Activated gamma-delta T cell (primary cell): ENCODE measurements at regions not wholly inside any gene's neighbourhood (a gene's known extent, or its start where the extent isn't known, plus 50 kb on each side); places are given as distances from the start of the nearest gene placed in this dataset.
"Not testable (repeated sequence)": the region's sequence is repeated elsewhere in the genome, so short reads cannot be mapped to it uniquely, and the experiment has no call there.

Experiments
- DNase-seq: peaks from one replicate; lab custom pipeline; 2025; lab: John Stamatoyannopoulos, UW

DNA sequence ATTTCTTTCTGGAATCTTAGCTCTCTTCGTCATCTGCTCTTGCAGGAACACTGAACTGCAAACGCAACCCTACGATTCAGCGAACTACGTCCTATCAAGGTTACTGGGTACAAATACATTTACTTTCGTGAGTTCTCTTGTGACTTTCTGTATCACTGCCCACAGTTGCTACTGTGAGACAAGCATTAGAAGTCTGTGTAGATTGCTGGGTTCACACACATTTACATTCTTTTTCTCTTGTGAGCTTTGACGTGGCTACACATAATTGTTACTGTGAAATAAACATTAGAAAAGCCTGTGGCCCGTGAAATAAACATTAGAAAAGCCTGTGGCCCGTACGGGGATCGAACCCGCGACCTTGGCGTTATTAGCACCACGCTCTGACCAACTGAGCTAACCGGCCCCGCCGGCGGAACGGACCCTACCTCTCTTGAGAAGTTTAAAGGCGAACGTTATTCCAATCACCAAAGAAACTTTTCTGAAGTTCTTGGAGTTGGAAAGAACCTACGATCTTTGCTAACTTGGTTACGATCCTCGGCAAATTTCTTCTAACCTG is 61.2 kb upstream of the ZNF322 start:
- DNase-seq = not testable (repeated sequence)

DNA sequence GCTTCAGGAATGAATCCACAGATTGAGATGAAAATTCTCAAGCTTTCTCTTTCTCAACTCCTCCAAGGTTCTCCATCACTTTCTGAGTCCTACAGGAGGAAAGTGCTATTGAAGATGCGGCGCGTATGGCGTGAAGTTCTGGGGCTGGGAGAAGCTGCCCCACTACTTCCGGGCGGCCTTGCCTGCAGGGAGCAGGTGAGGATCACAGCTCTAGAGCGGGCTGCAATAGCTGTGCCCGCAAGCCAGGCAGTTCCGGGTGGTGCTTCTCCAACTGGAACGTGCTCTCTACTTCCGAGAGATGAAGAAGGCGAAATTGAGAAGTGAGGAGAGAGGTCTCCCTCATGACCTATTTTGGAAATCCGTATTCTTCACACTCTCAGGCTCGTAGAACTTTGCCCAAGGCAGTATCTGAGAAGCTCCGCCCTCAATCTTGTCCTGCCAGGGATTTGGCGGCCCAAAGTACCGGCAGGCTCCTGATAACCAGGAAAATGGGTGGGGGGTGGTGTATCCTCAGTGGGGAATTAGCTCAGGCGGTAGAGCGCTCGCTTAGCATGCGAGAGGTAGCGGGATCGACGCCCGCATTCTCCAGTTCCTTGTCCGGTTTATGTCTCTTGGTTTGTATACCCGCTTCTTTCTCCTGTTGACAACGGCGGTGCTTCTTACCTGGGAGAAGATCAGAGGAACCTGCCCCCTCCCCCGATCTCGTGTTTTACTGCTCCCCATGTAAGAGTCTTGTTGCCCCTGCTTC is 70.6 kb upstream of the ZNF322 start:
- not testable (repeated sequence) for DNase-seq

DNA sequence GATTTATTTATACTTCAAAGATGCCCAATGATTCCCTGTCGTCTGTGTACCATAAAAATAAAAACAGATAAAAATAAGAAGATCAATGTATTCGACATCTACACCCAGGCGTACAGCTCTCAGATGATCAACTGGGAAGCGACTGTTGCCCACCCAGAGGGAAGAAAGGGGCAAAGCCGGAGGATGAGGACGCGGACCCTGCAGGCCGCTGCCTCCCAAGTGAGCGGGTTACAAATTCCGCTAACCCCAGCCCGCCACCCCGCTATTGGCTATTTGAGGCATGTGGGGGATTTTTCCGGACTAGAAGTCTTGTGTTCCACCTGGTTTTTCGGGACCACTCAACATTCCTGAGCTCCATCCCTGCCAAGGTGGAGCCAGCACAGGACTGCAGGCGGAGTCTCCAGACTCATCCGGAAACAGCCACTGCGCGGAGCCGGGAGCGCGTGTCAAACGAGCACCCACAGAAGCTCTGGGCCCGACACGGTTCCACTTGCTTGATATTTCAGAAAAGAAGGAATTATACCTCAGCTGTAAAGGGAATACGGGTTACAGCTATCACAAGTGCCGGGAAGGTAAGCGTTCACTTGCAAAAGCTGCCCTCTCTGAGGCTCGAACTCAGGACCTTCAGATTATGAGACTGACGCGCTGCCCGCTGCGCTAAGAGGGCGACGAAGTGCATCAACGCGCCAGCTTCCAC is 75.4 kb upstream of the ZNF322 start:
- DNase-seq = not testable (repeated sequence)

DNA sequence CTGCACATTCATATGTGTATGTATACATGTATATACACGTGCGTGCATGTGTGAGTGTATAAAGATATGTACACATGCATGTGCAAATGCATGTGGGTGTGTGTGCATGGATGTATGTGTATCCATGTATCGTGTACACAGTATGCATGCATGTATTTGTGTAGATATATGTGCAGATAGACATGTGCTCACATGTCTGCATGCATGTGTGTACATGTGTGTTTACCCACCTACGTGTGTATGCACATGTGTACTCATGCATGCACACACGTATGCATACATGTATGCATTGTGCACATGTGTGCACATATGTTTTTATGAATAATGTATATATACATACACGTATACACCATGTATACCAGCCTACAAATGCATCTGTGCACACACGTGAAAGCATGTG is 80.3 kb upstream of the ZNF322 start:
- no peak for DNase-seq

DNA sequence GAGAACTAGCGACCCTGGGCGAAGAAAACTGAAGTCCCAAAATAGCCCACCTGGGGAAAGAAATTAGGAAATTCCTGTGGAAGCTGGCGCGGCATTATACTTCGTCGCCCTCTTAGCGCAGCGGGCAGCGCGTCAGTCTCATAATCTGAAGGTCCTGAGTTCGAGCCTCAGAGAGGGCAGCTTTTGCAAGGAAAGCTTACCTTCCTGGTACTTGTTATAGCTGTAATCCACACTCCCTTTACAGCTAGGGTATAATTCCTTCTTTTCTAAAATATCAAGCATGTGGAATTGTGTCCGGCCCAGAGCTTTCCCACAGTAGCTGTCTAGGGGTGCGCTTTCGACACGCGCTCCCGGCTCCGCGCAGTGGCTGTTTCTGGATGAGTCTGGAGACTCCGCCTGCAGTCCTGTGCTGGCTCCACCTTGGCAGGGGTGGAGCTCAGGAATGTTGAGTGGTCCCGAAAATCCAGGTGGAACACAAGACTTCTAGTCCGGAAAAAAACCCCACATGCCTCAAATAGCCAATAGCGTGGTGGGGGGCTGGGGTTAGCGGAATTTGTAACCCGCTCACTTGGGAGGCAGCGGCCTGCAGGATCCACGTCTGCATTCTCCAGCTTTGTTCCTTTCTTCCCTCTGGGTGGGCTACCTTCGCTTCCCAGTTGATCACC is 83.7 kb upstream of the ZNF322 start:
- DNase-seq = no peak

DNA sequence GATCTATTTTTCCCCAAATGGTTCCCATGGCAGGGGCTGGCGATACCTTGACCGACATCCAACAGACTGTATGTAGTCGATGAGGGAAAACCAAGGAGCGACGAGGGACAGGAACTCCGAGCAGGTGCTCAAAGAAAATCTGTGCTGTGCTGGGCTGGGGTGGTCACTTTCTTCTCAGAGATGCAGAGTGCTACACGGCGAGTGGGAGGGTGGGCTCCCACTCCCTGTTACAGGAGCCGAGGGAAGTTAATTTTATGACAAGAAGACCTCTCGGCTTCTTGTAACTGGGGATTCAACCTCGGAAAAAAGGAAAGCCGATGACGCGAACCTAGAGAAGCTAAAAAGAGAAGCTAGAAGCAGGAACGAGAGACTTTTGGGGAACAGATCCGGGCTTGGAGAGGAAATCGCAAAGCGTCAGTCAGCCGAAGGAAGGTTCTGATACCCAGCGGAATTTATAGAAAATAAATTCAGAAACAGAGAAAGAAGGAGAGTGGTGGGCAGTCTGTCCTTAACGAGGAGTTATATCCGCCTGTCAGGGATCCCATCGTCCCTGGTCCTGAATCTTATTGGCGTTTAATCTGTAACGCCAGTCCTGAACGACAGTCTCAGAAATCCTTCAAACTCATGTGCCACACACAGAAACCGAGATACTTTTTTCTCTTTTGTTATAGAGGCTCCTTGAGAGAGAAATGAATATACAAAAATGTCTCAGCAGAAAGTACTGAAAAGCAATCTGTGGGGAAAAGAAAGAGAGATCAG is 84.6 kb upstream of the ZNF322 start:
- DNase-seq = no peak

DNA sequence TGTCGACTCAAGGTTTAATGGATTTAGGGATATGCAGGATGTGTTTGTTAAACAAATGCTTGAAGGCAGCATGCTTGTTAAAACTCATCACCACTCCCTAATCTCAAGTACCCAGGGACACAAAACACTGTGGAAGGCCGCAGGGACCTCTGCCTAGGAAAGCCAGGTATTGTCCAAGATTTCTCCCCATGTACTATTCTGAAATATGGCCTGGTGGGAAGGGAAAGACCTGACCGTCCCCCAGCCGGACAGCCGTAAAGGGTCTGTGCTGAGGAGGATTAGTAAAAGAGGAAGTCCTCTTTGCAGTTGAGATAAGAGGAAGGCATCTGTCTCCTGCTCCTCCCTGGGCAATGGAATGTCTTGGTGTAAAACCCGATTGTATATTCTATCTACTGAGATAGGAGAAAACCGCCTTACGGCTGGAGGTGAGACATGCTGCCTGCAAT is 85.3 kb upstream of the ZNF322 start:
- DNase-seq = not testable (repeated sequence)

DNA sequence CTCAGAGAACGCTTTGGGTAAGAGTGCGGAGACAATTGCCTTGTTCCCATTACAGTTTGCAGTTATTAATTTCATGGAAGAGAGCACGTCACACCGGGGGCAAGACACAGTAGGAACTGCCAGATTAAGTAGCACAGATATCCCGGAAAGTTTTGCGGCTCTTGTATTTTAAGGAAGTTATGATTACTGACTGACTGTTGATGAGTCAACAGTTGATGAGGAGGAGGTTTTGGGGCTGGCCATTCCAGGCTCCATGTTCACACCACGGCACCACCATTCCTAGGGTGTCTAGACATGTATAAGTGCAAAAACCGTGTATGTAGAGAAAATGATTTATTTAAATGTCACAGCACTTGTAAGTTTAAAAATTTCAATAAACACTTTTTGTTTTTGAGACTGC is 86.4 kb upstream of the ZNF322 start:
- DNase-seq = not testable (repeated sequence)

DNA sequence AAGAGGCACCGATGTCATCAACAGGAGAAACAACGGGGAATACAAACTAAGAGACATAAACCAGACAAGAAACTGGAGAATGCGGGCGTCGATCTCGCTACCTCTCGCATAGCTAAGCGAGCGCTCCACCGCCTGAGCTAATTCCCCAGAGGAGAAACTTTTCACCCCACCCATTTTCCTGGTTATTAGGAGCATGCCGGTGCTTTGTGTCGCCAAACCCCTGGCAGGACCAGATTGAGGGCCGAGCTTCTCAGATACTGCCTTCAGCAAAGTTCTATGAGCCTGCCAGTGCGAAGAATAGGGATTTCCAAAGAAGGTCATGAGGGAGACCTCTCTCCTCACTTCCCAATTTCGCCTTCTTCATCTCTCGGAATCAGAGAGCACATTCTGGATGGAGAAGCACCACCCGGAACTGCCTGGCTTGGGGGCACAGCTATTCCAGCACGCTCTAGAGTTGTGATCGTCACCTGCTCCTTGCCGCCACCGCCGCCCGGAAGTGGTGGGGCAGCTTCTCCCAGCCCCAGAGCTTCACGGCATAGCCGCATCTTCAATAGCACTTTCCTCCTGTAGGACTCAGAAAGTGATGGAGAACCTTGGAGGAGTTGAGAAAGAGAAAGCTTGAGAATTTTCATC is 89.7 kb upstream of the ZNF322 start:
- DNase-seq = not testable (repeated sequence)

DNA sequence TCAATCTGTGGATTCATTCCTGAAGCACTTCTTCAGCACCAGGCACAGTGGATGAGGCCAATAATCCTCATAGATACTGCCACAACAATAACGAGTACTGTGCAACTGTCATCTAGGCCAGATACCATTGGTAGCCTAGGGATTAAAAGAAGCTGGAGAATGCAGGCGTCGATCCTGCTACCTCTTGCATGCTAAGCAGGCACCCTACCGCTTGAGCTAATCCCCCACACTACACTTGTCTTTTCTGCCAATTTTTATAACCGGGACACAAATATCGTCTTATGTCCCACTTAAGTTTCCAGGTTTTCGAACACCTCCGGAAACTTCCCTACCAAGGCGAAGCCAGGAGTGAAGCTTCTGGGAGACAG is 90.2 kb upstream of the ZNF322 start:
- DNase-seq = not testable (repeated sequence)

DNA sequence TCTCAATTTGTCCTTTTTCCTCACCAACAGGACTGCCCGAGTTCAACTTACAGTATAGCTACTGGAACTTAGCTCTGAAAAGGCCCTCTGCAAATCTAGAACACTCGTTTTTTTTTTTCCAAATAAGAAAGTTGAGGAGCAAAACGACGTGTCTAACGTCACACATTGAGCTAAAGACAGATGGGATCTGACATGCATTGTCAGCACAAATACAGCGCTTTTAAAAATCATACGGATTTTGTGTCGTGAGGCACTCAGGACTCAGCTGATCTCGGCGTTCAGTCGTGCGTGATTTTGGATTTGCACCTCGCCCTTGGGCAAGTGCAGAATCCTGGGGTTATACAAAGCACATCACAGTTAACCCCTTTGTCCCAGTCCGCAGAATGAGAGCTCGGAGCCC is 94.7 kb upstream of the ZNF322 start:
- DNase-seq = no peak

DNA sequence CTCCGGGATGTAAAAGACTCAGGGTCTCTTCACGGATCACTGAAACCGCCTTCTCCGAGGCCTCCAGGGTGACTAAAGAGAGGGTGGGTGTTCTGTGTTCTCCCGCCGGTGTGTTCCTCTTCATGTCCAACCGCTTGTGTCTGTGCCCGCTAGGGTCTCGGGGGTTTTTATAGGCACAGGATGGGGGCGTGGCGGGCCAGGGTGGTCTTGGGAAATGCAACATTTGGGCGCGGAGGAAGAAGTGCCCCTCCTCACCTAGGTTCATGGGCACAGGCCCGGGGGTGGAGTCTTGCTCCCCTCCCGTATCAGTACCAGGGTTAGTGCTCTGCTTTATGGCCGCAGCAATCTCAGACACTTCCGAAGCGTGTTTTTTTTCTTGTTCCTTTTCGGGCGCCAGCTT is 95.3 kb upstream of the ZNF322 start:
- not testable (repeated sequence) for DNase-seq

DNA sequence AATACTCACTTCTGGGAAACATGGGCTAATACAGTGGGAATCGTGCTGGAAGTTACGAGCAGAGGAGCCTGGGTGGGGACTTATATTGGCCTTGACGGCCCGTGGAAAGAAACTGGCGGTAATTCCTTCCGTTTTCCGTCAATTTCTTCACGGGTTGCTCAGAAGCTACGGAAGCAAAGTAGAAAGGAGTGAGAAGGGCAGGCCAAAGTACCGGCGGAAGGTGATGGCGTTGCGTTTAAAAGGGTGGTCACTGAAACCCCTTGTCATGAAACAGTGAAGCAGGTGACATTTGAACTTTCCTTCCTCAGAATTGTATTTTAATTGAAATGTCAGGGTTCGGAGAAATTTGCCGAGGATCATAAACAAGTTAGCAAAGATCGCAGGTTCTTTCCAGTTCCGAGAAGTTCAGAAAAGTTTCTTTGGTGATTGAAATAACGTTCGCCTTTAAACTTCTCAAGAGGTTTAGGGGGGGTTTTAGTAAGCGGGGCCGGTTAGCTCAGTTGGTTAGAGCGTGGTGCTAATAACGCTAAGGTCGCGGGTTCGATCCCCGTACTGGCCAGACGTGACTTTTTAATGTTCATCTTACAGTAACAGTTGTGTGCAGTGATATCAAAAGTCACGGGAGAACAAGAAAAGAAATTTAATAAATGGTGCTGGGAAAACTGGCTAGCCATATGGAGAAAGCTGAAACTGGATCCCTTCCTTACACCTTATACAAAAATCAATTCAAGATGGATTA is 96.7 kb upstream of the ZNF322 start:
- not testable (repeated sequence) for DNase-seq

DNA sequence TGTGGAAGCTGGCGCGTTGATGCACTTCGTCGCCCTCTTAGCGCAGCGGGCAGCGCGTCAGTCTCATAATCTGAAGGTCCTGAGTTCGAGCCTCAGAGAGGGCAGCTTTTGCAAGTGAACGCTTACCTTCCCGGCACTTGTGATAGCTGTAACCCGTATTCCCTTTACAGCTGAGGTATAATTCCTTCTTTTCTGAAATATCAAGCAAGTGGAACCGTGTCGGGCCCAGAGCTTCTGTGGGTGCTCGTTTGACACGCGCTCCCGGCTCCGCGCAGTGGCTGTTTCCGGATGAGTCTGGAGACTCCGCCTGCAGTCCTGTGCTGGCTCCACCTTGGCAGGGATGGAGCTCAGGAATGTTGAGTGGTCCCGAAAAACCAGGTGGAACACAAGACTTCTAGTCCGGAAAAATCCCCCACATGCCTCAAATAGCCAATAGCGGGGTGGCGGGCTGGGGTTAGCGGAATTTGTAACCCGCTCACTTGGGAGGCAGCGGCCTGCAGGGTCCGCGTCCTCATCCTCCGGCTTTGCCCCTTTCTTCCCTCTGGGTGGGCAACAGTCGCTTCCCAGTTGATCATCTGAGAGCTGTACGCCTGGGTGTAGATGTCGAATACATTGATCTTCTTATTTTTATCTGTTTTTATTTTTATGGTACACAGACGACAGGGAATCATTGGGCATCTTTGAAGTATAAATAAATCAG is 106.8 kb upstream of the ZNF322 start:
- DNase-seq = not testable (repeated sequence)

DNA sequence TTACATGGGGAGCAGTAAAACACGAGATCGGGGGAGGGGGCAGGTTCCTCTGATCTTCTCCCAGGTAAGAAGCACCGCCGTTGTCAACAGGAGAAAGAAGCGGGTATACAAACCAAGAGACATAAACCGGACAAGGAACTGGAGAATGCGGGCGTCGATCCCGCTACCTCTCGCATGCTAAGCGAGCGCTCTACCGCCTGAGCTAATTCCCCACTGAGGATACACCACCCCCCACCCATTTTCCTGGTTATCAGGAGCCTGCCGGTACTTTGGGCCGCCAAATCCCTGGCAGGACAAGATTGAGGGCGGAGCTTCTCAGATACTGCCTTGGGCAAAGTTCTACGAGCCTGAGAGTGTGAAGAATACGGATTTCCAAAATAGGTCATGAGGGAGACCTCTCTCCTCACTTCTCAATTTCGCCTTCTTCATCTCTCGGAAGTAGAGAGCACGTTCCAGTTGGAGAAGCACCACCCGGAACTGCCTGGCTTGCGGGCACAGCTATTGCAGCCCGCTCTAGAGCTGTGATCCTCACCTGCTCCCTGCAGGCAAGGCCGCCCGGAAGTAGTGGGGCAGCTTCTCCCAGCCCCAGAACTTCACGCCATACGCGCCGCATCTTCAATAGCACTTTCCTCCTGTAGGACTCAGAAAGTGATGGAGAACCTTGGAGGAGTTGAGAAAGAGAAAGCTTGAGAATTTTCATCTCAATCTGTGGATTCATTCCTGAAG is 111.6 kb upstream of the ZNF322 start:
- not testable (repeated sequence) for DNase-seq

DNA sequence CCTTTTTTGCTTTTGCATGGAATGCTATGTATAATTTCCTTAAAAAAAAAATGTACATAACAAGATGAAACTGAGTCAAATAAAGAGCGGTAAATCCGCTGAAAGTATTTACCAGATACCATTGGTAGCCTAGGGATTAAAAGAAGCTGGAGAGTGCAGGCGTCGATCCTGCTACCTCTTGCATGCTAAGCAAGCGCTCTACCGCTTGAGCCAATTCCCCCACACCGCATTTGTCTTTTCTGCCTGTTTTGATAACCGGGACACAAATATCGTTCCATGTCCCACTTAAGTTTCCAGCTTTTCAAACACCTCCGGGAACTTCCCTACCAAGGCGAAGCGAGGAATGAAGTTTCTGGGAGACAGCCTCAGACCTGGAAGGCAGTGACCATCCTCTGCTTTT is 113.9 kb upstream of the ZNF322 start:
- DNase-seq = not testable (repeated sequence)

DNA sequence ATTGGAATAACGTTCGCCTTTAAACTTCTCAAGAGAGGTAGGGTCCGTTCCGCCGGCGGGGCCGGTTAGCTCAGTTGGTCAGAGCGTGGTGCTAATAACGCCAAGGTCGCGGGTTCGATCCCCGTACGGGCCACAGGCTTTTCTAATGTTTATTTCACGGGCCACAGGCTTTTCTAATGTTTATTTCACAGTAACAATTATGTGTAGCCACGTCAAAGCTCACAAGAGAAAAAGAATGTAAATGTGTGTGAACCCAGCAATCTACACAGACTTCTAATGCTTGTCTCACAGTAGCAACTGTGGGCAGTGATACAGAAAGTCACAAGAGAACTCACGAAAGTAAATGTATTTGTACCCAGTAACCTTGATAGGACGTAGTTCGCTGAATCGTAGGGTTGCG is 121.0 kb upstream of the ZNF322 start:
- DNase-seq = not testable (repeated sequence)

DNA sequence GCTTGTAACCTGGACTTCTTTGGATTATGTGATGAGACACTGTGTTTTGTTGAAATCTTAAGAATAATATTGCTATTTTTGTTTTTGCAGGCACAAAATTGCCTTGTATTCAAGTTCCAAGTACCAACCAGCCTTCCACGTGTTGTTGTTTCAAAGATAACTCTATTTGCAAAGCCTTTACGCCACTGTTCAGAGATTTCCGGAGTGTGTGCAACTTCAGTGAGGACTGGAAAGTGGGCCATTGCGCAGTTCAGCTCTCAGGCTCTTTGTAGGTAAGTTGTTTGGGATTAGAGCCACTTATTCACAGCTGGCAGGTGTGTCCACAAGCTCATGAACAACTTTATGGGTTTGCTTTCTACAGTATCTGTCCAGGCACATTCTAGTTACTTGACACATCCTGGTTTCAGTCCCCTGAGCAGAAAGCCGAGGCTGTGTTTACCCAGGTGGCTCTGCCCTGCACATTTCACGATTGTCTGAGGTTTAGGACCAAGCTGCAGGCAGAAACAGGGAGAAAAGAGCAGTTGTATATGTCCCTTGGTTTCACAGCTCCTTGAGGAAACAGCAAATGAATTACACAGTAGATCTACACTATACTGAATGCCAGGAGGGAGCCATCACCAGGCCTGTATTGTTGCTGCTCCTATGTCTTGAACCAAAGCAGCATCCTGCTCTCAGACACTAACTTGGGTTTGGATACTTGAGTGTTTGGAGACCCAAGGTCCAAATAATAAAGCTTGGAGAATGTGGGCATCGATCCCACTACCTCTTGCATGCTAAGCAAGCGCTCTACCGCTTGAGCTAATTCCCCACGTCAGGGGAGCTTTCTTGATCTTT is 136.1 kb upstream of the ZNF322 start:
- DNase-seq = not testable (repeated sequence)
